GM12892 (cell line): ENCODE measurements at regions not wholly inside any gene's neighbourhood (a gene's known extent, or its start where the extent isn't known, plus 50 kb on each side); places are given as distances from the start of the nearest gene placed in this dataset.

Experiments used
- POLR2A ChIP-seq: IDR thresholded peaks from 2 replicates; pipeline ENCODE4 v1.6.1; 2011; ENCODE audit warnings: low read depth, low read length, control low read depth
- POLR2AphosphoS5 ChIP-seq: IDR thresholded peaks from 2 replicates; pipeline ENCODE4 v1.6.1; 2011; ENCODE audit warnings: low read depth, low read length, control low read depth

DNA sequence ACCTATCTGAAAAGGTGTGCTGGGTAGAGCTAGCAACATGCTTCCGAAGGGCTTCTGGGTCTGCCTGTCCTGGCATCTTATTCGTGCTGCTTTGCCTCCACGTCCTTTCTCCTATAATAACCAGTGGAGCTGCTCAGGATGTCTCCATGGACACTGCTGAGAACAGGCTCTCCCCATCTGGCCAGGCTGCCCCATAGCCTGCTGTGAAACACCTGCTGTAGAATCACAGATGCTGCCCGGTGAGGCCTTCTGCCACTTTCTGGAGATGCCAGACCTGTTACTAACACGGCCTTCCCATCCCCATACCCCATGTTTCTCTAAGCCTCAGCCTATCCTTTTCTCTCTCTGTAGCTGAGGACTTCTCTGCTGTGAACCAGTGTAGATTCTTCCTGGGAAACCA, 120.5 kb downstream of the IER5 start:
- TF ChIP-seq POLR2A (no peak), POLR2AphosphoS5 (no peak)
